ENCODE measurements at regions not wholly inside any gene's neighbourhood (a gene's known extent, or its start where the extent isn't known, plus 50 kb on each side); places are given as distances from the start of the nearest gene placed in this dataset.

GRCh38 chr3:88416436-88416835 lies 266.7 kb downstream of the C3orf38 start:
- TF ChIP-seq TCF4 (CRISPR knock-in tag; IDR thresholded peaks at IDR 0.05; ENCODE audit: borderline replicate concordance), result no peak
- no peak for TF ChIP-seq PATZ1 (CRISPR knock-in tag; IDR thresholded peaks at IDR 0.05; ENCODE audit: borderline replicate concordance)
- no peak for TF ChIP-seq GLIS3 (CRISPR knock-in tag; IDR thresholded peaks at IDR 0.05)
- TF ChIP-seq RARB (CRISPR knock-in tag; IDR thresholded peaks at IDR 0.05), result no peak
- TF ChIP-seq ZFP30 (CRISPR knock-in tag; IDR thresholded peaks at IDR 0.05), result no peak
- TF ChIP-seq OSR1 (CRISPR knock-in tag; IDR thresholded peaks at IDR 0.05), result no peak
- TF ChIP-seq ARNTL (CRISPR knock-in tag; IDR thresholded peaks at IDR 0.05; ENCODE audit: borderline replicate concordance, low read depth), result no peak
- TF ChIP-seq CREB5 (CRISPR knock-in tag; IDR thresholded peaks at IDR 0.05; ENCODE audit: low read depth), result no peak
- no peak for TF ChIP-seq CSDC2 (CRISPR knock-in tag; IDR thresholded peaks at IDR 0.05)
- no peak for TF ChIP-seq ESRRG (CRISPR knock-in tag; IDR thresholded peaks at IDR 0.05)
- TF ChIP-seq SNAI2 (CRISPR knock-in tag; IDR thresholded peaks at IDR 0.05), result no peak
- no peak for TF ChIP-seq ZFP3 (CRISPR knock-in tag; IDR thresholded peaks at IDR 0.05)

Measured in SK-N-SH treated with all-trans-retinoic acid at 6 μM for 48 hours (cell line).